GM06990 (cell line): ENCODE measurements at regions not wholly inside any gene's neighbourhood (a gene's known extent, or its start where the extent isn't known, plus 50 kb on each side); places are given as distances from the start of the nearest gene placed in this dataset.

Experiments
- DNase-seq: peaks from one replicate; pipeline ENCODE4 v3.0.0-alpha.2; 2011; ENCODE audit not compliant: insufficient read length; ENCODE audit errors: extremely low read depth
- H3K27me3 ChIP-seq: replicated peaks from 2 replicates; pipeline ENCODE4 v1.6.0; 2011; ENCODE audit warnings: low read length; ENCODE audit not compliant: control insufficient read depth, insufficient read depth
- H3K36me3 ChIP-seq: 2 replicates; pipeline ENCODE4 v1.5.1; 2011; ENCODE audit warnings: low read length; ENCODE audit not compliant: control insufficient read depth, insufficient read depth
- H3K4me3 ChIP-seq: replicated peaks from 2 replicates; pipeline ENCODE4 v1.5.1; 2011; ENCODE audit warnings: low read depth, mild to moderate bottlenecking, control low read depth, low read length
- TF ChIP-seq, protein P1 (sequence below): IDR thresholded peaks from 2 replicates; pipeline ENCODE4 v1.5.1; 2011; ENCODE audit warnings: low read length, control low read depth, mild to moderate bottlenecking, inconsistent platforms; ENCODE audit not compliant: insufficient read depth, poor library complexity, severe bottlenecking

DNA sequence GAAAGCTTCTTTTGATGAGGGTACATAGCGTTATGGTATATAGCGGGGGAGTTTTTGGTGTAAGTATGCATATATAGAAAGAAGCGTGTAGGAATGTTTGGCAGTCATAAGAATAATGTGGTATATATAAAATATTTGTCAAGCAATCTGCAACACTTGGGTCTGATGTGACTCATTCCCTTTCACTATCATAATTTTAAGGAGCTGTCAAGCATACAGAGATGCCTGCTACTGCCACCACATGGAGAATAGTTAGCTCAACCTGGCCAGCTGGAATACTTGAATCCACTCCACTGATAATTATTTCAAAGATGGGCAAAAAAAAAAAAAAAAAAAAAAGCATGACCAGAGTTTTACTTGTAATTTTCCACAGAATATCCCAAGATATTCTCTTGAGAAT is 559.8 kb upstream of the REG3G start:
- Histone ChIP-seq H3K36me3 (no peaks in the 10 kb centered on the region), H3K27me3 (no peaks in the 10 kb centered on the region), H3K4me3 (no peak overlapping the region)
- no peak for DNase-seq
- TF ChIP-seq, protein P1, sequence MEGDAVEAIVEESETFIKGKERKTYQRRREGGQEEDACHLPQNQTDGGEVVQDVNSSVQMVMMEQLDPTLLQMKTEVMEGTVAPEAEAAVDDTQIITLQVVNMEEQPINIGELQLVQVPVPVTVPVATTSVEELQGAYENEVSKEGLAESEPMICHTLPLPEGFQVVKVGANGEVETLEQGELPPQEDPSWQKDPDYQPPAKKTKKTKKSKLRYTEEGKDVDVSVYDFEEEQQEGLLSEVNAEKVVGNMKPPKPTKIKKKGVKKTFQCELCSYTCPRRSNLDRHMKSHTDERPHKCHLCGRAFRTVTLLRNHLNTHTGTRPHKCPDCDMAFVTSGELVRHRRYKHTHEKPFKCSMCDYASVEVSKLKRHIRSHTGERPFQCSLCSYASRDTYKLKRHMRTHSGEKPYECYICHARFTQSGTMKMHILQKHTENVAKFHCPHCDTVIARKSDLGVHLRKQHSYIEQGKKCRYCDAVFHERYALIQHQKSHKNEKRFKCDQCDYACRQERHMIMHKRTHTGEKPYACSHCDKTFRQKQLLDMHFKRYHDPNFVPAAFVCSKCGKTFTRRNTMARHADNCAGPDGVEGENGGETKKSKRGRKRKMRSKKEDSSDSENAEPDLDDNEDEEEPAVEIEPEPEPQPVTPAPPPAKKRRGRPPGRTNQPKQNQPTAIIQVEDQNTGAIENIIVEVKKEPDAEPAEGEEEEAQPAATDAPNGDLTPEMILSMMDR: no peak

DNA sequence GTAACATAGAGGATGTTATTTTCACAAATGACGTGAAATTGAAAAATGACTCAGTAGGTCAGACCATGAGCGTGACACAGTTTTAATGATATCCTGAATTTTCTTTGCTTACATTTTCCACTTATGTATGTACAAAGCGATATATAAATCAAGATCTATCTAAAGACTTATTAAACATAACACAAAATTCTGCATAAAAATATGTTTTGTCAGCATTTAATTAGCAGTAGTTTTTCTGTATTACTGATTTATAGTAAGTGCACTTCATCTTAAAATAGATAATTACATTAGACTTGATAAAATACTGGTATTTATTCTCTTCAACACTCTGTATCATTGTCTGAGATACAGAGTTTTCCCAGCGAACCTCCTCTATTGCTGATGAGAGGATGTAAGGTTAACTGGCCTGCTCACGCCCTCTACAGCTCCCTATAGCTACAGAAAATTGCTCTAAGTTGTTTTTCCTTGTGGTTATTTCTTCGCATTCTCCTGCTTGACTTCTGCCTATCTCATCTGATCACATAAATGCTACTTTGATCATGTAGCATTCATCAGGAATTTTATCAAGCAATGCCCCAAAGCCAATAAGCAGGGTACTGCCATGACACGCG is 548.8 kb upstream of the REG3G start:
- Histone ChIP-seq H3K36me3 (no peaks in the 10 kb centered on the region), H3K27me3 (no peaks in the 10 kb centered on the region), H3K4me3 (no peak overlapping the region)
- TF ChIP-seq, protein P1: no peak
- no peak for DNase-seq

DNA sequence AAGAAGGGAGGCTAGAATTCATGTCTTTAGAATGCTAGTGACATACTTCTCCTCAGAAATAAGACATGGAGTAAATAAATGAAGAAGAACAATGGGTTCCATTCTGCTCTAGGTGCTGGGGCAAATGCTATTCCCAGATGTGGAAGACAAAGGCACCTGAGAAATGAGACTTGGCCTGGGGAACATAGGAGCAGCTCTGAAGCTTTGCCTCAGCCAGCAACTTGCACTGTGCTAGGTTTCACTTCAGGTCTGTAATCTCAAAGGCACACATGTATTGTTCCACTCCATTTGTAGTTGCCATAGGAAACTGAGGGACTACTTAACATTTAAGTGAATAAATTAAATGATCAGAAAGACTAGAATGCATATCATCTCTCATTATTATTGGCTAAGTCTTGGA is 538.9 kb upstream of the REG3G start:
- H3K4me3 ChIP-seq: no peak overlapping the region
- no peak for DNase-seq
- TF ChIP-seq, protein P1: no peak
- no peaks in the 10 kb centered on the region for H3K36me3 ChIP-seq
- no peaks in the 10 kb centered on the region for H3K27me3 ChIP-seq

DNA sequence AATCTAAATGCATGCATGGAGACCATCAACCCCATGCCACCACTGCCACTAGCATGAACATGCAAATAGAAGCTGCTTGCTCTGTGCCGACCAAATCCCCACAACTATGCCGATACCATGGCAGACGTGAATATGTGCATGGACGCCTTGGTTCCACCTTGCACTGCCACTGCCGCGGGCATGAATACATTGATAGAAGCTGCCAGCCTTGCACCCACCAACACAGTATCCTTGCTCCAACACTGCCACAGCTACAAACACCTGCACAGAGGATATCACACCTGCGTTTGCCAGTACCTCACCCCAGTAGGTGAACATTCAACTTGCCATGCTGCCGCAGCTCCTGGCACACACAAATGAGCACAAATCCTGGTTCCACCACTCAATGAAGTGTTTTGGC is 527.4 kb upstream of the REG3G start:
- no peaks in the 10 kb centered on the region for H3K27me3 ChIP-seq
- TF ChIP-seq, protein P1: no peak
- no peak for DNase-seq
- no peaks in the 10 kb centered on the region for H3K36me3 ChIP-seq
- H3K4me3 ChIP-seq: no peak overlapping the region

DNA sequence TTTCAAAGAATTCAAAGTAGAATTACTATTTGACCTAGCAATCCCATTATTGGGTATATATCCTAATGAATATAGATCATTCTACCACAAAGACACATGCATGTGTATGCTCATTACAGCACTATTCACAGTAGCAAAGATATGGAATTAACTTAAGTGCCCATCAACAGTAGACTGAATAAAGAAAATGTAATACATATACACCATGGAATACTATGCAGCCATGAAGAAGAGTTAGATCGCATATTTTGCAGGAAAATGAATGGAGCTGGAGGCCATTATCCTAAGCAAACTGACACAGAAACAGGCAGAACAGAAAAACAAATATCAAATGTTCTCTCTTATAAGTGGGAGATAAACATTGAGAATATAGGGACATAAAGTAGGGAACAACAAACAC is 519.2 kb upstream of the REG3G start:
- TF ChIP-seq, protein P1: no peak

DNA sequence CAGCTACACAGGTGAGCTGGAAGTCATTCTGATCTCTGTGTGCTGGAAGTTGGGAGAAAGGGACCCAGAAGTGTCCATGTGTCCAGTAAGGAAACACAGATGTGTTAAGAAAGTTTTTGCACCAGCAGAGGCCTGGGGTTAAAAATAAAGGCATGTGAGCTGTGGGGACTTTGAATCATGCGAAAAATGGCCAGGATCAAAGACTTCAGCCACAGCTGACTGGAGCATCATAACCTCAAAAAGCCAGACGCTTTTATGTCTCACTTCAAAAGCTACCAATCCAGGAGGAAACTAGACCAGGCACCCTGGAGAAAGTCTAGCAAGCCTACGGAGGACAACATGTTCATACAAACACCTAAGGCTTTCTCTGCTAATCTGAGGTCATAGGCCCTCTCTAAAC is 503.6 kb upstream of the REG3G start:
- no peak for DNase-seq
- H3K27me3 ChIP-seq: no peaks in the 10 kb centered on the region
- TF ChIP-seq, protein P1: no peak
- H3K36me3 ChIP-seq: no peaks in the 10 kb centered on the region
- H3K4me3 ChIP-seq: no peak overlapping the region

More for the DNA sequence above, 519.2 kb upstream of the REG3G start:
- H3K36me3 ChIP-seq: no peaks in the 10 kb centered on the region
- no peak for DNase-seq
- H3K27me3 ChIP-seq: no peaks in the 10 kb centered on the region
- no peak overlapping the region for H3K4me3 ChIP-seq
